Neural cell (in vitro differentiated cells): ENCODE measurements at regions not wholly inside any gene's neighbourhood (a gene's known extent, or its start where the extent isn't known, plus 50 kb on each side); places are given as distances from the start of the nearest gene placed in this dataset.
A peak's percentile ranks its signal among the peaks of the same experiment; 100 is the strongest.

ENCODE experiments used
- H2AFZ ChIP-seq: fragments of 200-600, 300-800 bp; sonication (generic), shearing (Covaris generic); 2 replicates; pipeline ENCODE4 v1.6.0; 2014; ENCODE audit warnings: low read depth, mild to moderate bottlenecking, antibody characterized with exemption, low read length, moderate library complexity
- H3F3A ChIP-seq: fragments of 200-600 bp; shearing (Covaris generic); 2 replicates; pipeline ENCODE4 v1.6.1; 2016; ENCODE audit warnings: mild to moderate bottlenecking, moderate library complexity, mixed read lengths, antibody characterized with exemption, low read length; ENCODE audit not compliant: insufficient read depth, poor library complexity, severe bottlenecking
- H3K27ac ChIP-seq: fragments of 200-600, 300-800 bp; sonication (generic), shearing (Covaris generic); 2 replicates; pipeline ENCODE4 v1.5.1; 2014; ENCODE audit warnings: mild to moderate bottlenecking, low read length, moderate library complexity
- H3K27me3 ChIP-seq: fragments of 300-800, 200-600 bp; sonication (generic), shearing (Covaris generic); 2 replicates; pipeline ENCODE4 v1.6.0; 2014; ENCODE audit warnings: mild to moderate bottlenecking, low read depth, low read length, moderate library complexity; ENCODE audit not compliant: insufficient read depth
- H3K36me3 ChIP-seq: fragments of 300-800, 200-600 bp; sonication (generic), shearing (Covaris generic); 2 replicates; pipeline ENCODE4 v1.5.1; 2014; ENCODE audit warnings: mild to moderate bottlenecking, antibody characterized with exemption, low read length, moderate library complexity; ENCODE audit not compliant: insufficient read depth
- H3K4me2 ChIP-seq: fragments of 300-800, 200-600 bp; sonication (generic), shearing (Covaris generic); 2 replicates; pipeline ENCODE4 v1.6.0; 2014; ENCODE audit warnings: mild to moderate bottlenecking, low read length
- H3K4me3 ChIP-seq: fragments of 300-800, 200-600 bp; sonication (generic), shearing (Covaris generic); 2 replicates; pipeline ENCODE4 v1.5.1; 2014; ENCODE audit warnings: mild to moderate bottlenecking, low read length, moderate library complexity
- H3K79me2 ChIP-seq: fragments of 200-600 bp; shearing (Covaris generic); replicated peaks from 2 replicates; pipeline ENCODE4 v1.6.0; 2014; ENCODE audit warnings: mild to moderate bottlenecking, low read length, moderate library complexity; ENCODE audit not compliant: insufficient read depth
- H3K9ac ChIP-seq: fragments of 300-800, 200-600 bp; sonication (generic), shearing (Covaris generic); 2 replicates; pipeline ENCODE4 v1.6.1; 2016; ENCODE audit warnings: mild to moderate bottlenecking, low read length, mixed read lengths
- H3K9me2 ChIP-seq: fragments of 200-600 bp; shearing (Covaris generic); 2 replicates; pipeline ENCODE4 v1.6.1; 2016; ENCODE audit warnings: mild to moderate bottlenecking, low read length, mixed read lengths; ENCODE audit not compliant: insufficient read depth
- H3K9me3 ChIP-seq: fragments of 200-600, 300-800 bp; sonication (generic), shearing (Covaris generic); 2 replicates; pipeline ENCODE4 v1.6.1; 2016; ENCODE audit warnings: mild to moderate bottlenecking, mixed run types, low read length, moderate library complexity, mixed read lengths
- H4K20me1 ChIP-seq: fragments of 200-600 bp; shearing (Covaris generic); 2 replicates; pipeline ENCODE4 v1.6.1; 2016; ENCODE audit warnings: mild to moderate bottlenecking, mixed run types; ENCODE audit not compliant: insufficient read depth
- CTCF ChIP-seq: fragments of 450-650 bp; IDR thresholded peaks from 2 replicates; pipeline ENCODE4 v1.5.1; 2014; ENCODE audit warnings: antibody characterized with exemption, mild to moderate bottlenecking, moderate library complexity; ENCODE audit not compliant: poor library complexity, severe bottlenecking
- EP300 ChIP-seq: fragments of 450-650 bp; conservative IDR thresholded peaks from 2 replicates; pipeline ENCODE4 v1.6.1; 2014; ENCODE audit warnings: antibody characterized with exemption, mild to moderate bottlenecking, moderate library complexity; ENCODE audit not compliant: poor library complexity, severe bottlenecking
- EZH2 ChIP-seq: fragments of 200-600, 300-800 bp; shearing (Covaris generic), sonication (generic); IDR thresholded peaks from 2 replicates; pipeline ENCODE4 v1.6.1; 2014; ENCODE audit warnings: antibody characterized with exemption, low read length, borderline replicate concordance, mild to moderate bottlenecking; ENCODE audit not compliant: insufficient read depth, poor library complexity, severe bottlenecking
- MXI1 ChIP-seq: fragments of 450-650 bp; conservative IDR thresholded peaks from 2 replicates; pipeline ENCODE4 v1.6.1; 2014; ENCODE audit warnings: antibody characterized with exemption, mild to moderate bottlenecking; ENCODE audit not compliant: poor library complexity, severe bottlenecking
- POLR2AphosphoS5 ChIP-seq: IDR thresholded peaks from 2 replicates; pipeline ENCODE4 v1.6.1; 2012
- RAD21 ChIP-seq: fragments of 450-650 bp; conservative IDR thresholded peaks from 2 replicates; pipeline ENCODE4 v1.6.1; 2014; ENCODE audit warnings: antibody characterized with exemption, mild to moderate bottlenecking, moderate library complexity
- REST ChIP-seq: IDR thresholded peaks from 2 replicates; pipeline ENCODE4 v1.6.1; 2012; ENCODE audit warnings: borderline replicate concordance
- SMC3 ChIP-seq: fragments of 450-650 bp; conservative IDR thresholded peaks from 2 replicates; pipeline ENCODE4 v1.6.1; 2014; ENCODE audit warnings: antibody characterized with exemption, mild to moderate bottlenecking, moderate library complexity; ENCODE audit not compliant: poor library complexity
- TAF1 ChIP-seq: IDR thresholded peaks from 2 replicates; pipeline ENCODE4 v1.6.1; 2012; ENCODE audit warnings: low read depth

GRCh38 chr1:119312500-119312899, 56.1 kb upstream of the HAO2 start:
- Histone ChIP-seq H3K9me2 (no peaks in the 10 kb centered on the region), H2AFZ (no peak overlapping the region), H3K79me2 (no peaks in the 10 kb centered on the region), H3K4me2 (no peak overlapping the region), H4K20me1 (no peaks in the 10 kb centered on the region), H3K9ac (no peak overlapping the region), H3K27ac (no peak overlapping the region), H3K36me3 (no peaks in the 10 kb centered on the region), H3K27me3 (no peaks in the 10 kb centered on the region), H3K9me3 (no peaks in the 10 kb centered on the region), H3K4me3 (no peak overlapping the region), H3F3A (no peaks in the 10 kb centered on the region)
- TF ChIP-seq RAD21 (peak; percentile 36), EP300 (no peak)

GRCh38 chr1:119314001-119314796, 54.4 kb upstream of the HAO2 start:
- Histone ChIP-seq H3K9me3 (no peaks in the 10 kb centered on the region), H4K20me1 (no peaks in the 10 kb centered on the region), H3K27me3 (no peaks in the 10 kb centered on the region), H3K79me2 (no peaks in the 10 kb centered on the region), H3K4me3 (no peak overlapping the region), H3K36me3 (no peaks in the 10 kb centered on the region), H3K27ac (no peak overlapping the region), H2AFZ (no peak overlapping the region), H3F3A (no peaks in the 10 kb centered on the region), H3K9ac (no peak overlapping the region), H3K4me2 (no peak overlapping the region), H3K9me2 (no peaks in the 10 kb centered on the region)
- TF ChIP-seq REST (no peak), EP300 (peak; percentile 65)

GRCh38 chr1:119316870-119317416, 51.6 kb upstream of the HAO2 start:
- no peaks in the 10 kb centered on the region for H3F3A ChIP-seq
- H3K9me2 ChIP-seq = no peaks in the 10 kb centered on the region
- no peak overlapping the region for H2AFZ ChIP-seq
- no peak overlapping the region for H3K4me3 ChIP-seq
- no peak overlapping the region for H3K27ac ChIP-seq
- no peak for TF ChIP-seq TAF1
- TF ChIP-seq REST = no peak
- no peak for TF ChIP-seq MXI1
- TF ChIP-seq CTCF = no peak
- no peak for TF ChIP-seq SMC3
- no peak for TF ChIP-seq EZH2
- no peak for TF ChIP-seq EP300
- TF ChIP-seq RAD21 = no peak
- TF ChIP-seq POLR2AphosphoS5 = no peak
- H3K9me3 ChIP-seq = no peaks in the 10 kb centered on the region
- no peak overlapping the region for H3K4me2 ChIP-seq
- H3K9ac ChIP-seq = no peak overlapping the region
- H3K27me3 ChIP-seq = no peaks in the 10 kb centered on the region
- no peaks in the 10 kb centered on the region for H4K20me1 ChIP-seq
- H3K36me3 ChIP-seq = no peaks in the 10 kb centered on the region
- no peaks in the 10 kb centered on the region for H3K79me2 ChIP-seq
